ENCODE measurements at regions not wholly inside any gene's neighbourhood (a gene's known extent, or its start where the extent isn't known, plus 50 kb on each side); places are given as distances from the start of the nearest gene placed in this dataset.

DNA sequence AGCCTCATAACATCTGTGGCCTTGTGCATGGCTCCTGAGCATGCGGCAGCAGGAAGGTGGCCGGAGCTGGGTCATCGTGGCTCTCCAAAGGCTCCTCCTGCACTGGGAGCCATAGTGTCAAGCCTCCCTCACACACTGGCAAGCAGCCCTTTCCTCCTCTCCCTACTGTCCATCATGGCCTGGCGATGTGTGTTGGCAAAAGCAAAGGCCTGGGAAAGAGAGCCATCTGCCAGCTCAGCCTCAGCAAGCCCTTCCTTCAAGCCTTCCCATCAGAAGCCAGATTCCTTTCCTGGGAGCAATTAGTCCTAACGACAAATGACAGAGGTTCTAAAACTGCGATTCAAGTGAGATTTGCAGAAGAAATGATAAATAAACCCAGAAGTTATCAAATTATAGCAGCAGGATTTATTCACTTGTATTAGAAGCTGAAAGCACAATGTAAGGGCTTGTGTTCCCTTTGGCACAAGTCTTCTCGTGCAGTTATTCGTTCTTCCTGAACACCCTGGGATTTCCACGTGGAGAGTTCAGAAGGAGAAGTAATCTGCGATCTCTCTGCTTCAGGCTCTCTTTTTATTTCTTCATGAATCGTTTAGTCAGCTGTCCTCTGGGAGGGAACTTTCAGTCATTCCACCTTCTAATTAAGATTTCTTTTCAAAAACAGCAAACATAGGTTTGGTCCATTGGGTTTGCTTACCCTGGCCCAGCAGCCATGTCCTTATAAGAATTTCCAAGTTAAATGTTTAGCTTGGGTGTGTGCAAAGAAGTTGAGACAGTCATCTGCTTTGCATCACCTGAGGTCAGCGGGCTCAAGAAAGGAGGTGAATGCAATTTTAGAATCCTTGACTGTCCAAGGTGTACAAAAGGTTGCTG lies 110.3 kb upstream of the TMC3 start:
- DNase-seq (ENCODE audit: low spot score) = no peak

GRCh38 chr15:81483496-81483895 lies 109.5 kb upstream of the TMC3 start:
- no peak for DNase-seq (ENCODE audit: low spot score)

DNA sequence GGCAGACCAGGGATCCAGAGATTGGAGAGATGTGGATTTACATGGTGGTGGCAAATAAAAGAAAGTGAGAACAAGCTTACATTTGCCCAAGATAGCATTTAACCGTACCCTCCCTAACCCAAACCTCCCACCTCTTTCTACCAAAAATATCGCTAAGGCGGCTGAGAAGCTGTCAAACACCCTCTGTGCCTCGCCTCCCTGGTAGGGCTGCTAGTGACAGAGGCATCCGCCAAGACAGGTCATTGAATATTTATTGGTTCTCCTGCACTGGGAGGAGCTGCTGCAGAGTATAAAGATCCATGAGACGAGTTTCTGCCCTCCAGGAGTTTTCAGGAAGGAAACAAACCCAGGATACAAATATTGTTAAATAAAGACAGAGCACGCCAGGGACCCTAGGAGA lies 107.3 kb upstream of the TMC3 start:
- no peak for DNase-seq (ENCODE audit: low spot score)

DNA sequence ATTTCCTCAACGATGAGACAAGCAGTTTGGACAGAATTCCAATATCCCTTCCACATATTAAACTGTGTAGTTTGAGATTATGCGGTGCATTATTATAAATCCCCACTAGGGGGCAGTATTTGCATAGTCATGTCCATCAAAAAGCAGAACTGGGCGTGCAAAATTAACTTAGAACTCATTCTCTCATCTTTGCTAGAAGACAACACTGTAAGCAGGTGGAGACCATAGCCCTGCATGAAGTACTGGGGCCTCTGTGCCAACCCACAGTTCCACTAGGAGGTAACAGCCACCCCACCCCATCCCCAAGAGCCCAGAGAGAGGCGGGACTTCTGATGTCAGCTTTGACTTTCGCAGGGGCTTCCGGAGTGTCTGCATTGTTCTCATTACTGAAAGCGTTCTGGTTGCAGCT lies 106.6 kb upstream of the TMC3 start:
- DNase-seq (ENCODE audit: low spot score) = peak; percentile 43

- no peak for DNase-seq (ENCODE audit: low spot score)
Measured at GRCh38 chr15:81478354-81478753, 104.3 kb upstream of the TMC3 start.

DNA sequence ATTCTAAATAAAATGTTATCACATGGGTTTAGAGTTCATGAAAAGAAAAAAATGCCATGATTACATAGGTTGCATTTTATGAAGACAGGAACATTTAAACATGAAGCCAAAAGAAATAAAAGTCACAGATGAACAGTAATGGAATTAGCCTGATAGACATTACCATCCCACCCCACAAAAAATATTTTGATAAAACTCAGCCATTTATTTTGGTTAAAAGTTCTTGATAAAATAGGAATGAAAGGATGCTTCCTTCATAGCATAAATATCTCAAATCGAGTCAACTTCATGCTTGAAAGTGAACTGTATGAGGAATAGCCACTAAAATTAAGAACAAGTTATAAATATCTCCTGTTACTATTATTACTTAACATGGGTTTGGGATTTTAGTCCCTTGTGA lies 101.9 kb upstream of the TMC3 start:
- DNase-seq (ENCODE audit: low spot score) = no peak

GRCh38 chr15:81475471-81475870 lies 101.5 kb upstream of the TMC3 start:
- DNase-seq (ENCODE audit: low spot score) = no peak

DNA sequence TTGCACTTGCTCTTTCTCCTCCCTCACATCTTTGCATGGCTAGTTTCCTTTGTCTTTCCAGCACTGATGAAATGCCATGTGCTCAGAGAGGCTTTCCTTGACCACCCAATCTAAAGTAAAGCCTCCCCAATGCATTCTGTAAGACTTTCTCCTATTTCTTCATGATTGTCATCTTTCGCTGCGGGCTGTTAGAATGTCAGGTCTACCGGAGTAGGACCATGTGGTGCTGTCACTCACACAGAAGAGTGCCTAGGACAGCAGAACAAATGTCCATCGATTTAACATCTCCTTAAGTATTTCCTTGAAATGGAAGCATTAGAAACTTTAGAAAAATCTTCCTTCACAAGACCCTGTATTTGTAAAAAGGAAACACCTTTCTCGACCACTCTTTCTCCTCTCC lies 99.9 kb upstream of the TMC3 start:
- no peak for DNase-seq (ENCODE audit: low spot score)

DNA sequence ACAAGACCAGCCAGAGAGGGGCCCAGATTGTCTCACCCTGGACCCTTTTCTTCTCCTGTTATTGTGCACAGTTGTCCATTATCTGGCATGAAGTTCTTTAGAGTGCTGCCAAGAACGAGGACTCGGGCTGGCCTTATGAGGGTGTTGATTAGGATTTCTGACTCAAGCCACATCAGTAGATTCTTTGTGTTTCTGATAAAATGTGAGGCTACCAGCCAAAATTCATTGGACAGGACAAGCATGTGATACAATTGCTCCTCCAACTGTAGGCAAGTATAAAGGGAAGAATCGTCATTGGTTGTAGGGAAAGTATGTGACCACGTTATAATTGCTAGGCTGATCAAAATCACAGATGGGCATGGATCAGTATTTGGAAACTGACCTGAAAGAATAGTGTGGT lies 99.2 kb upstream of the TMC3 start:
- no peak for DNase-seq (ENCODE audit: low spot score)

DNA sequence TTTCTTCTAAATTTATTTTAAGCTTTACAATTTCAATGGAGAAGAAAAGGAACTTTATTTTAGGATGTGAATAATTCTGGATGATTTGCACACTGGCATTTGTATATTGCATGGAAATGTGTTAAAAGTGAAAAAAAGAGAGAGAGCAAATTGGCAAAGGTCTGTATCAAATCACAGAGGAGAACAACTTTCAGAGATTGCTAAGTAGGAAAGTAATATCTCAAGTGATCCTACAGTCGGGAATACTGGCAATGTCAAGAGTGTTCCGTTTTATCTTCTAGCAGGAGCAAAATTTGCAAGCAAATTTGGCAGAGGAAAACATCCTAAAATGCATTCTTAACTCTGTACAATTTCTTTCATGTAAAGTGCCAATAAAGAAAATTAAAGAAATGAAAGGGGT lies 97.1 kb upstream of the TMC3 start:
- no peak for DNase-seq (ENCODE audit: low spot score)

- DNase-seq (ENCODE audit: low spot score) = no peak
Measured at GRCh38 chr15:81469154-81469553, 95.1 kb upstream of the TMC3 start.

DNA sequence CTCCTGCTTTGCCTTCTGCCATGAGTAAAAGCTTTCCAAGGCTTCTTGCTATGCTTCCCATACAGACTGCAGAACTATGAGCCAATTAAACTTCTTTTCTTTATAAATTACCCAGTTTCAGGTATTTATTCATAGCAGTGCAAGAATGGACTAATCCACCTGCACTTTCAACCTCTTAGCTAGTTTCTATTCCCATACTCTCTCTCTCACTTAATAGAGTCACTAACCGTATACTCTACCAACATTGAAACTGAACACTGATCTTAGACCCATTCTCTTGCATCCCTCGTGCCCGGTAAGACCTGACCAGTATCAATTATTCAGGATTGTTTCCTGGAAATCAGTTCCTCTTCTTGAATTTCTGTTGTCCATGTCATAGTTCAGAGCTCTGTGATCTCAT lies 92.7 kb upstream of the TMC3 start:
- no peak for DNase-seq (ENCODE audit: low spot score)

- DNase-seq (ENCODE audit: low spot score) = no peak
Measured at GRCh38 chr15:81454024-81454423, 80.0 kb upstream of the TMC3 start.

GRCh38 chr15:81450721-81451120 lies 76.7 kb upstream of the TMC3 start:
- no peak for DNase-seq (ENCODE audit: low spot score)

DNA sequence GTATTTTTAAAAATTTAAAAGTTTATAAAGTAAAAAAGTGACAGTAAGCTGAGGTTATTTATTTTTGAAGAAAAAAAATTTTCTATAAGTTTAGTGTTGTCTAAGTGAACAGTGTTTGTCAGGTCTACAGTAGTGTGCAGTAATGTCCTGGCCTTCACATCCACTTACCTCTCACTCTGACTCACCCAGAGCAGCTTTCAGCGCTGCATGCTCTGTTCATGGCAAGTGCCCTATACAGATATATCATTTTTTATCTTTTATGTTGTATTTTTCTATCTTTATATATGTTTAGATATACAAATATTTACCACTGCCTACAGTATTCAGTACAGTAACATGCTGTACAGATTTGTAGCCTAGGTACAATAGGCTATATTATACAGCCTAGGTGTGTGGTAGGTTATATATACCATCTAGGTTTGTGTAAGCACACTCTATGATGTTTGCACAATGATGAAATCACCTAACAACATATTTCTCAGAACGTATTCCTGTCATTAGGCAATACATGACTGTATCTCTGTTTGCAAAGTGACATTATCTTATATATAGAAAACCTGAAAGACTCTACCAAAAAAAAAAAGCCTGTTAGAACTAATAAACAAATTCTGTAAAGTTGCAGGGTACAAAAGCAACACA lies 75.9 kb upstream of the TMC3 start:
- DNase-seq (ENCODE audit: low spot score) = no peak

- DNase-seq (ENCODE audit: low spot score) = no peak
Measured at GRCh38 chr15:81443040-81443820, 69.2 kb upstream of the TMC3 start.

DNA sequence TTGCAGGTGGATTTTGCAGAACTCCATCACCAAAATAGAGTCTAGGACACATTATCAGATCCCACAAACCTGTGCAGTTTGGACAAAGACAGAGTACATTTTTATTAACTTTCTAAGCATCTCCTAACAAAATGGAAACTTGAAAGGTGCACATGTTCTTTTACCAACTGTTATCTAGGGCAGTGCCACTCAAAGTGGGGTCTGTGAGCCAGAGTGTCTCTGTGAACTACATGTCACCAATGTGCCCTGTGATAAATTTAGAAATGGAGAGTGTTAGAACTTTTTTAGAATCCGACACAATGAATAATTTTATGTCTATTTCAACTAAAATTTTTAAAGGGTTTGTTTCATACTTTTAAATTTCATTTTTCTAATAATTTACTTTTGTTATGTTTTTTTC lies 68.4 kb upstream of the TMC3 start:
- DNase-seq (ENCODE audit: low spot score) = no peak

GRCh38 chr15:81434851-81435250 lies 60.8 kb upstream of the TMC3 start:
- no peak for DNase-seq (ENCODE audit: low spot score)

DNA sequence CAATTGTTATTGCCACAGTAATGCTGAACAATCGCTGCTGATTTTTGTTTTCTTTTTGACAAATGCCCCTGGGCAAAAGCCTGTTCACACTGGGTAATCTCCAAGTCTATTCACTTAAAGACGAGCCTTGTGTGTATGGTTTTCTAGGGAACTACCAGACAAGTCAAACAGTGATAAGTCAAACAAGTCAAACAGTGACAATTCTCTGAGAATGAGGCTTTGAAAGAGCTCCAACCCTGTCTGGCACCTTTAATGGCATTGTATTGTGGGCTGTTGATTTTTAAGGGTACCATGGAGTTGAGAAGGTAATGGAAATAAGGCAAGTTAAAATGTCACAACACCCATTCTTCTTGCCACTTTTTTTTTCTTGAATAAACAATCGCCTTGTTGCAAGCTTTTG lies 59.4 kb upstream of the TMC3 start:
- no peak for DNase-seq (ENCODE audit: low spot score)

DNA sequence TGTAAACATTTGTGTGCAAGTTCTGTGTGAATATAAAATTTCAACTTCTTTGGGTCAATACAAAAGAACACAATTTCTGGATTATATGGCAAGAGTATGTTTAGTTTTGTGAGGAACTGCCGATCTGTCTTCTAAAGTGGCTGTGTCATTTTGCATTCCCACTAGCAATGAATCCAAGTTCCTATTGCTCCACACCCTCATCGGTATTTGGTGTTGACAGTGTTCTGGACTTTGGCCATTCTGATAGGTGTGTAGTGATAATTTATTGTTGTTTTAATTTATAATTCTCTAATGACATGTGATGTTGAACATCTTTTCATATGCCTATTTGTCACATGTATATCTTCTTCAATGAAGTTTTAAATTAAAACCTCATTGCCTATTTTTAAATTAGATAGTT lies 58.2 kb upstream of the TMC3 start:
- no peak for DNase-seq (ENCODE audit: low spot score)

- DNase-seq (ENCODE audit: low spot score) = no peak
Measured at GRCh38 chr15:81427176-81427575, 53.2 kb upstream of the TMC3 start.

GRCh38 chr15:81425905-81426304 lies 51.9 kb upstream of the TMC3 start:
- DNase-seq (ENCODE audit: low spot score) = no peak

Data from mucosa of gallbladder (tissue), 1 donor.